ENCODE measurements at regions not wholly inside any gene's neighbourhood (a gene's known extent, or its start where the extent isn't known, plus 50 kb on each side); places are given as distances from the start of the nearest gene placed in this dataset.

DNA sequence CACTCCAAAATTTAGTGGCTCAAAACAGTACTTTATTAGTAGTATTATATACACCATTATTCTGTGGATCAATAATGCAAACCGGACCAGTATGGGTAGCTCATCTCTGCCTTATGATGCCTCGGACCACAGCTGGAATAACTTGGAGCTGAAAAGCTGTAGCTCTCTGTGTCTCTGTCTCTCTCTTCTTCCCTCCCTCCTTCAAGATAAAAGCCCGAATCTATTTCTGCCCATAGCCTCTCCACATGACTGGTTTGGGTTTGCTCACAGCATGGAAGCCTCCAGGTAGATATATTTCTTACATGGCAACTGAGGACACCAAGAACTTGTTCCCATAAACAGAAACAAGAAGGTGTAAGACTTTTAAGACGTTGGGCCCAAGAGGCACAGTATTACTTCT is 147.5 kb upstream of the TBCA start:
- Histone ChIP-seq H3K27me3 (no peaks in the 10 kb centered on the region), H3K36me3 (no peaks in the 10 kb centered on the region), H3K9me3 (no peaks in the 10 kb centered on the region), H3K27ac (no peak overlapping the region), H3K4me3 (no peak overlapping the region), H3K4me1 (no peaks in the 10 kb centered on the region)
- ATAC-seq (ENCODE audit: low FRiP score in 2 of 2) = no peak
- whole genome bisulfite sequencing, 2 donors = 79 to 80% methylated on average over 4 of the region's 4 CpGs
- TF ChIP-seq POLR2A (IDR thresholded peaks at IDR 0.05) (no peak), EP300 (IDR thresholded peaks at IDR 0.05) (no peak), POLR2AphosphoS5 (IDR thresholded peaks at IDR 0.05) (no peak)
- TF ChIP-seq, protein P1, sequence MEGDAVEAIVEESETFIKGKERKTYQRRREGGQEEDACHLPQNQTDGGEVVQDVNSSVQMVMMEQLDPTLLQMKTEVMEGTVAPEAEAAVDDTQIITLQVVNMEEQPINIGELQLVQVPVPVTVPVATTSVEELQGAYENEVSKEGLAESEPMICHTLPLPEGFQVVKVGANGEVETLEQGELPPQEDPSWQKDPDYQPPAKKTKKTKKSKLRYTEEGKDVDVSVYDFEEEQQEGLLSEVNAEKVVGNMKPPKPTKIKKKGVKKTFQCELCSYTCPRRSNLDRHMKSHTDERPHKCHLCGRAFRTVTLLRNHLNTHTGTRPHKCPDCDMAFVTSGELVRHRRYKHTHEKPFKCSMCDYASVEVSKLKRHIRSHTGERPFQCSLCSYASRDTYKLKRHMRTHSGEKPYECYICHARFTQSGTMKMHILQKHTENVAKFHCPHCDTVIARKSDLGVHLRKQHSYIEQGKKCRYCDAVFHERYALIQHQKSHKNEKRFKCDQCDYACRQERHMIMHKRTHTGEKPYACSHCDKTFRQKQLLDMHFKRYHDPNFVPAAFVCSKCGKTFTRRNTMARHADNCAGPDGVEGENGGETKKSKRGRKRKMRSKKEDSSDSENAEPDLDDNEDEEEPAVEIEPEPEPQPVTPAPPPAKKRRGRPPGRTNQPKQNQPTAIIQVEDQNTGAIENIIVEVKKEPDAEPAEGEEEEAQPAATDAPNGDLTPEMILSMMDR (IDR thresholded peaks at IDR 0.05) = no peak
- DNase-seq = no peak

DNA sequence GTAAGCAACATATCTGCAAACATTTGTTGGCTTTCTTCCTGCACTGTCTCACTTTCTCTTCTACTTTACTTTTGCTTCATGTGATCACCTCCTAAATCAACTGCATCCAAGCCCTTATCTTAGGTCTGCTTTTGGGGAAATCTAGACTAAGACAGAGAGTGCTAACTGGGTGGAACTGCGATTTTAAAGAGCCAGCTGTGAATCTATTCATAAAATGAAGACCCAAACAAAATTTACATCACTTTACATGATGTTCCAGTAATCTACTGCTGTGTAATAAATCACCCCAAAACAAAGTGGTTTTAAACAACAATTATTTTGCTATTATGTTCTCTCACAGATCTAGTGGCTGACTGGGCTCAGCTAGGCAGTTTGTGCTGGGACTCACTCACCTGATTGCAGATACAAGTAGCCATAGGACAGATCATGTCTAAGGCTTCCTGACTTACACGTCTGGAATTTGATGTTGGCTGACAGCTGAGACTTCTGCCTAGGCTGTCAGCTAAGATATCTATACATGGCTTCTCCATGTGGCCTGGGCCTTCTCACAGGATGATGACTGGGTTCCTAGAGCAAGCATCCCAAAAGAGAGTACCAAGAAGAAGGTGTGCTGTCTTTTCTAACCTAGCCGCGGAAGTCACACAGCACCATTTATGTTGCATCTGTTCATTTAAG is 145.1 kb upstream of the TBCA start:
- Histone ChIP-seq H3K36me3 (no peaks in the 10 kb centered on the region), H3K4me3 (no peak overlapping the region), H3K27ac (no peak overlapping the region), H3K27me3 (no peaks in the 10 kb centered on the region), H3K4me1 (no peaks in the 10 kb centered on the region), H3K9me3 (no peaks in the 10 kb centered on the region)
- ATAC-seq (ENCODE audit: low FRiP score in 2 of 2) (no peak), DNase-seq (no peak)
- 89 to 91% methylated on average over 4 of the region's 4 CpGs for WGBS, 2 donors
- no peak for TF ChIP-seq EP300 (IDR thresholded peaks at IDR 0.05)
- TF ChIP-seq, protein P1 (IDR thresholded peaks at IDR 0.05) = no peak
- no peak for TF ChIP-seq POLR2AphosphoS5 (IDR thresholded peaks at IDR 0.05)
- TF ChIP-seq POLR2A (IDR thresholded peaks at IDR 0.05) = no peak

DNA sequence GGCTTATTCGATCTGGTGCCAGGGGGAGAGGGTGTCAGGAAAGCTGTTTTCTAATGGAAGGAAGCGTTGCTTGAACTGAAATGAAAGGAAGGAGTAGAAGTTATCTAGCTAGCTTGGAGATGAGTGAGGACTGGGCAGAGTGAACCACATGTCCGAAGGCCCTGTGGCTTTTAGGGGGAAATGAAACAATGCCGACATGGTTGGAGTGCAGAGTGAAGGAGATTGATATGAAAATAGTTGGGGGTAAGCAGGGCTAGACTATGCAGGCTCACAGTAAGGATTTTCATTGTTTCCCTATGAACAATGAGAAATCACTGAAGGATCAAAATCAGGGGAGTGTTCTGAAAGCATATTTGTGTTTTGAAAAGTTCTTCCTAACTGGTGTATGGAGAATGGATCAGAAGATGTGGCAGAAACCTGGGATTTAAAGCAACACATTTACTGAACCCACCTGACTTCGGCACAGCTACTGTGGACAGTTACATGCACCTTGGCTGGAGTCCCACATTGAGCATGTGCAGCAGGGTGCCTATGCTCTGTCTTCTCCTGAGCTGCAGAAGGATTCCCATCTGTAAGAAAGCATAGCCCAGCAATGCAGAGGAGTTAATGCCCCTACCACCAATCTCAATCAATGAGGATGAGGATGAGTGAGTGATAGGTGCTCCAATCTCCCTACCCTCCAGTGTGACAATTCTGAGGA is 144.4 kb upstream of the TBCA start:
- no peak for ATAC-seq (ENCODE audit: low FRiP score in 2 of 2)
- Histone ChIP-seq H3K4me3 (no peak overlapping the region), H3K4me1 (no peaks in the 10 kb centered on the region), H3K27me3 (no peaks in the 10 kb centered on the region), H3K36me3 (no peaks in the 10 kb centered on the region), H3K9me3 (no peaks in the 10 kb centered on the region), H3K27ac (no peak overlapping the region)
- TF ChIP-seq EP300 (IDR thresholded peaks at IDR 0.05) (no peak), POLR2AphosphoS5 (IDR thresholded peaks at IDR 0.05) (no peak), POLR2A (IDR thresholded peaks at IDR 0.05) (no peak)
- TF ChIP-seq, protein P1 (IDR thresholded peaks at IDR 0.05) = no peak
- no peak for DNase-seq
- WGBS, 2 donors = 70 to 74% methylated on average over 5 of the region's 5 CpGs

DNA sequence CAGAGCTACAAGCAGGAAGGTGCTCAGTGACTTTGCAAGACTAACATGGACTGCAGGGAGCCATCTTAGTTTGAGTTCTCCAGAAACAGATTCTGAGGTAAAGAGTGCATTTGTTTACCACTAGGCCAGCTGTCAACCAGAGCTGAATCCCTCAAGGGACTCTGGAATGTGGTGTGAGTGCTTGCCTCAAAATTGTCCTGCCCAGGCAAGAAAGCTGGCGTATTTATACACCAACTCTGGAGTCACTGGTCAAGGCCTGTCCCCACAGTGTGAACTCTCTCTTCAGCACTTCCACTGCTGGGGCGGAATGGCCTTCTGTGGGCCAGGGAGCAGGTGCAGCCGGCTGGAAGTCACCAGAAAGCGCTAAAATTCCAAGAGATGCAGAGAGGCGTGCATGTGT is 139.2 kb upstream of the TBCA start:
- no peaks in the 10 kb centered on the region for H3K9me3 ChIP-seq
- no peak overlapping the region for H3K4me3 ChIP-seq
- H3K27me3 ChIP-seq = no peaks in the 10 kb centered on the region
- no peak for ATAC-seq (ENCODE audit: low FRiP score in 2 of 2)
- H3K4me1 ChIP-seq = no peaks in the 10 kb centered on the region
- no peak for DNase-seq
- TF ChIP-seq, protein P1 (IDR thresholded peaks at IDR 0.05) = no peak
- TF ChIP-seq EP300 (IDR thresholded peaks at IDR 0.05) = no peak
- TF ChIP-seq POLR2AphosphoS5 (IDR thresholded peaks at IDR 0.05) = no peak
- TF ChIP-seq POLR2A (IDR thresholded peaks at IDR 0.05) = no peak
- H3K36me3 ChIP-seq = no peaks in the 10 kb centered on the region
- 90 to 93% methylated on average over 5 of the region's 5 CpGs for WGBS, 2 donors
- no peak overlapping the region for H3K27ac ChIP-seq

DNA sequence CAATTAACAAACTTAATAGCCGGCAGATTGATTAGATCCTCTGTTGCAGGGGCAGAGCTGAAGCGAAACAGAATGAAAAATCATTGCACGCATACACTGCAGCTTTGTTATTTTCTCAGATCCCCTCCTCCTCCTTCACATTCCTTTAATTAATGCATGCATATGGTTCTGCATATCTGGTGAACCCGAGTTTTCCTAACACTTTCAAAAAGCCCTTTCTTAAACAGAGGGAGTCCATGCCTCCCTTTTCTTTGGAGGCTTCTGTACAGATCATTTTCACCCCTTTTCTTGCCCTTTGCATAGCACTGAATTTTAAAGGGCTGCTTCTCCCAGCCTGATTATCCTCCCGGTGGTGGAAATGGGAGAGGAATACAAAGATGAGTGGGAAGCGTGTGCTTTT is 136.6 kb upstream of the TBCA start:
- TF ChIP-seq POLR2A (IDR thresholded peaks at IDR 0.05) = no peak
- no peak for TF ChIP-seq EP300 (IDR thresholded peaks at IDR 0.05)
- TF ChIP-seq POLR2AphosphoS5 (IDR thresholded peaks at IDR 0.05) = no peak

More for the DNA sequence above, 136.6 kb upstream of the TBCA start:
- ATAC-seq (ENCODE audit: low FRiP score in 2 of 2) (no peak), DNase-seq (no peak)
- no peaks in the 10 kb centered on the region for H3K36me3 ChIP-seq
- no peak overlapping the region for H3K4me3 ChIP-seq
- no peak overlapping the region for H3K27ac ChIP-seq
- H3K9me3 ChIP-seq = no peaks in the 10 kb centered on the region
- no peaks in the 10 kb centered on the region for H3K27me3 ChIP-seq
- WGBS, 2 donors = 64 to 65% methylated on average over 6 of the region's 6 CpGs
- H3K4me1 ChIP-seq = no peaks in the 10 kb centered on the region
